DOHH2 (cell line): ENCODE measurements at regions not wholly inside any gene's neighbourhood (a gene's known extent, or its start where the extent isn't known, plus 50 kb on each side); places are given as distances from the start of the nearest gene placed in this dataset.

Source experiments
- H3F3A ChIP-seq: fragments of 200-600 bp; sonication (generic), shearing (Covaris generic); 2 replicates; pipeline ENCODE4 v1.6.0; 2016; ENCODE audit warnings: antibody characterized with exemption, mild to moderate bottlenecking; ENCODE audit not compliant: control insufficient read depth, insufficient read depth
- H3K27ac ChIP-seq: fragments of 200-600 bp; sonication (generic); 2 replicates; pipeline ENCODE4 v1.5.1; 2014; ENCODE audit warnings: low read depth, mild to moderate bottlenecking, low read length, moderate library complexity
- H3K27me3 ChIP-seq: fragments of 200-600 bp; sonication (generic); 2 replicates; pipeline ENCODE4 v1.6.1; 2014; ENCODE audit warnings: mild to moderate bottlenecking, low read length, mixed read lengths; ENCODE audit not compliant: control insufficient read depth
- H3K36me3 ChIP-seq: fragments of 200-600 bp; sonication (generic); 2 replicates; pipeline ENCODE4 v1.6.1; 2014; ENCODE audit warnings: mild to moderate bottlenecking, low read length, moderate library complexity, mixed read lengths; ENCODE audit not compliant: control insufficient read depth
- H3K4me1 ChIP-seq: fragments of 200-600 bp; sonication (generic); 2 replicates; pipeline ENCODE4 v1.6.1; 2014; ENCODE audit warnings: mild to moderate bottlenecking, low read length, mixed read lengths; ENCODE audit not compliant: control insufficient read depth
- H3K4me2 ChIP-seq: fragments of 200-600 bp; sonication (generic); 2 replicates; pipeline ENCODE4 v1.6.0; 2014; ENCODE audit warnings: mild to moderate bottlenecking, low read length, moderate library complexity
- H3K4me3 ChIP-seq: fragments of 200-600 bp; sonication (generic); 2 replicates; pipeline ENCODE4 v1.5.1; 2014; ENCODE audit warnings: mild to moderate bottlenecking, low read length, mixed read lengths
- H3K79me2 ChIP-seq: fragments of 200-600 bp; sonication (generic); 2 replicates; pipeline ENCODE4 v1.6.1; 2014; ENCODE audit warnings: mild to moderate bottlenecking, low read length, mixed read lengths; ENCODE audit not compliant: control insufficient read depth
- H3K9me2 ChIP-seq: fragments of 200-600 bp; sonication (generic); replicated peaks from 2 replicates; pipeline ENCODE4 v1.6.1; 2014; ENCODE audit warnings: mild to moderate bottlenecking, low read length, mixed read lengths; ENCODE audit not compliant: control insufficient read depth
- H3K9me3 ChIP-seq: fragments of 200-600 bp; sonication (generic); 2 replicates; pipeline ENCODE4 v1.6.1; 2014; ENCODE audit warnings: antibody characterized with exemption, low read length, mixed read lengths; ENCODE audit not compliant: control insufficient read depth, insufficient read depth
- H4K20me1 ChIP-seq: fragments of 200-600 bp; sonication (generic); 2 replicates; pipeline ENCODE4 v1.6.0; 2014; ENCODE audit warnings: low read depth, mild to moderate bottlenecking, antibody characterized with exemption, low read length, moderate library complexity; ENCODE audit not compliant: control insufficient read depth, insufficient read depth
- CTCF ChIP-seq: fragments of 200-600 bp; sonication (generic); IDR thresholded peaks from one replicate; pipeline ENCODE4 v1.5.1; 2014; ENCODE audit warnings: antibody characterized with exemption, mild to moderate bottlenecking, low read depth, low read length; ENCODE audit not compliant: poor library complexity, severe bottlenecking
- EZH2phosphoT487 ChIP-seq: fragments of 200-600 bp; sonication (generic); IDR thresholded peaks from 2 replicates; pipeline ENCODE4 v1.6.1; 2017; ENCODE audit warnings: borderline replicate concordance, mild to moderate bottlenecking, antibody characterized with exemption, low read length, moderate library complexity, mixed read lengths

- no peaks in the 10 kb centered on the region for H4K20me1 ChIP-seq
- TF ChIP-seq CTCF: no peak
- TF ChIP-seq EZH2phosphoT487: no peak
- no peaks in the 10 kb centered on the region for H3K79me2 ChIP-seq
- H3K9me3 ChIP-seq: no peaks in the 10 kb centered on the region
- H3K27me3 ChIP-seq: no peaks in the 10 kb centered on the region
- no peak overlapping the region for H3K4me2 ChIP-seq
- H3F3A ChIP-seq: no peaks in the 10 kb centered on the region
- no peaks in the 10 kb centered on the region for H3K36me3 ChIP-seq
- no peak overlapping the region for H3K27ac ChIP-seq
- no peaks in the 10 kb centered on the region for H3K4me1 ChIP-seq
- H3K9me2 ChIP-seq: no peaks in the 10 kb centered on the region
- H3K4me3 ChIP-seq: no peak overlapping the region
Observed at GRCh38 chr2:59385971-59386370, 1144.8 kb upstream of the FANCL start.

GRCh38 chr2:59383473-59383872, 1142.3 kb upstream of the FANCL start:
- H3F3A ChIP-seq: no peaks in the 10 kb centered on the region
- no peaks in the 10 kb centered on the region; the same call in 1 of the 2 replicates for H3K9me3 ChIP-seq
- no peaks in the 10 kb centered on the region for H3K27me3 ChIP-seq
- no peaks in the 10 kb centered on the region for H3K79me2 ChIP-seq
- no peaks in the 10 kb centered on the region for H3K4me1 ChIP-seq
- no peak for TF ChIP-seq EZH2phosphoT487
- TF ChIP-seq CTCF: no peak
- H3K27ac ChIP-seq: no peak overlapping the region
- no peak overlapping the region for H3K4me3 ChIP-seq
- H3K4me2 ChIP-seq: no peak overlapping the region
- H3K36me3 ChIP-seq: no peaks in the 10 kb centered on the region
- no peaks in the 10 kb centered on the region for H3K9me2 ChIP-seq
- no peaks in the 10 kb centered on the region for H4K20me1 ChIP-seq

GRCh38 chr2:59378127-59378526, 1137.0 kb upstream of the FANCL start:
- Histone ChIP-seq H3K27me3 (no peaks in the 10 kb centered on the region), H3K4me2 (no peak overlapping the region), H3K79me2 (no peaks in the 10 kb centered on the region), H3K36me3 (no peaks in the 10 kb centered on the region), H4K20me1 (no peaks in the 10 kb centered on the region), H3K4me1 (no peaks in the 10 kb centered on the region), H3K4me3 (no peak overlapping the region), H3K27ac (no peak overlapping the region), H3K9me2 (no peaks in the 10 kb centered on the region), H3F3A (no peaks in the 10 kb centered on the region), H3K9me3 (no peaks in the 10 kb centered on the region; the same call in 1 of the 2 replicates)
- TF ChIP-seq EZH2phosphoT487: no peak

- Histone ChIP-seq H3K4me3 (no peak overlapping the region), H3K9me3 (no peaks in the 10 kb centered on the region), H3K4me1 (no peaks in the 10 kb centered on the region), H3K79me2 (no peaks in the 10 kb centered on the region), H3K27me3 (no peaks in the 10 kb centered on the region), H3K36me3 (no peaks in the 10 kb centered on the region), H3K9me2 (no peaks in the 10 kb centered on the region), H4K20me1 (no peaks in the 10 kb centered on the region), H3K4me2 (no peak overlapping the region), H3K27ac (no peak overlapping the region), H3F3A (no peaks in the 10 kb centered on the region)
- no peak for TF ChIP-seq EZH2phosphoT487
- no peak for TF ChIP-seq CTCF
Observed at GRCh38 chr2:59366288-59366687, 1125.2 kb upstream of the FANCL start.
